ENCODE measurements at regions not wholly inside any gene's neighbourhood (a gene's known extent, or its start where the extent isn't known, plus 50 kb on each side); places are given as distances from the start of the nearest gene placed in this dataset.

DNA sequence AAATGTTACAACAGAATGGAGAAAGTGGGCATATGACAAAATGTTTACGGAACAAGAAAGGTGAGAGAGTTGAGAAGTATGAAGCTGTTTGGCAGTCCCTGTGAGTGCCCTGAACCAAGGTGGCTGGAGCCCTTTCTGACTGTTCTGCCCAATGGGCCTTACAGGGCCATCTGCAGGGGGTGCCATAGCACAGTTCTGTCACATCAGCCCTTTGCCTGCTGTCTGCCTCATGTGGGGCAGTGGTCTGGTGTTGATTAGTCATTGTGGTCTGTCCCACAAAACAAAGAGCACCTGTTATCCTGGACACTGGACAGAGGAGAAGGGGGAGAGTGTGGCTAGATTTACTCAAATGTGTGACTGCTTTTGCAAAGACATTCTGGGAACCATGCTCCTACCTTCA is 51.5 kb upstream of the OSBPL3 start:
- Histone ChIP-seq H3K79me2 (ENCODE audit: control insufficient read depth, insufficient read depth, low read length) (no peaks in the 10 kb centered on the region), H3K27me3 (replicated peaks in 1 of 4; ENCODE audit: control extremely low read depth in 1 of 4, control insufficient read depth in 3 of 4, insufficient read depth in 4 of 4, low read length in 3 of 4) (peaks cover 0 to 5% (median 0%) of the 10 kb centered on the region in 4 experiments), H3K36me3 (replicated peaks in 1 of 2; ENCODE audit: control extremely low read depth in 1 of 2, control insufficient read depth in 1 of 2, extremely low read depth in 1 of 2, insufficient read depth in 2 of 2, low read length in 1 of 2) (no peaks in the 10 kb centered on the region), H3K4me3 (ENCODE audit: control extremely low read depth in 1 of 5, extremely low read depth in 1 of 5, insufficient read depth in 1 of 5, low read depth in 2 of 5, low read length in 4 of 5) (no peak overlapping the region), H3K4me2 (replicated peaks; ENCODE audit: low read depth, low read length, poor library complexity, severe bottlenecking) (no peak overlapping the region), H3K27ac (ENCODE audit: low read length in 2 of 2) (no peak overlapping the region), H2AFZ (ENCODE audit: insufficient read depth, low read depth, low read length, poor library complexity, severe bottlenecking) (no peak overlapping the region), H3K9ac (ENCODE audit: low read length) (no peak overlapping the region), H3K9me3 (ENCODE audit: control extremely low read depth in 1 of 3, control insufficient read depth in 2 of 3, insufficient read depth in 1 of 3, low read length in 2 of 3) (peaks cover 0 to 12% (median 3%) of the 10 kb centered on the region in 3 donors), H4K20me1 (ENCODE audit: control insufficient read depth, insufficient read depth, low read length, poor library complexity, severe bottlenecking) (no peaks in the 10 kb centered on the region), H3K4me1 (ENCODE audit: control insufficient read depth in 2 of 2, insufficient read depth in 2 of 2, low read length in 2 of 2) (no peaks in the 10 kb centered on the region)
- peaks cover 13% of the 10 kb centered on the region for H3K27me3 Mint-ChIP-seq
- DNase-seq = no peak
- 83% methylated on average over 1 of the region's 1 CpG for WGBS (ENCODE audit: insufficient coverage)
- no peak overlapping the region for H3K4me3 Mint-ChIP-seq
- peaks cover 3% of the 10 kb centered on the region for H3K9me3 Mint-ChIP-seq (ENCODE audit: insufficient read depth)
- POLR2A ChIA-PET = no interaction called here
- TF ChIP-seq, protein P1, sequence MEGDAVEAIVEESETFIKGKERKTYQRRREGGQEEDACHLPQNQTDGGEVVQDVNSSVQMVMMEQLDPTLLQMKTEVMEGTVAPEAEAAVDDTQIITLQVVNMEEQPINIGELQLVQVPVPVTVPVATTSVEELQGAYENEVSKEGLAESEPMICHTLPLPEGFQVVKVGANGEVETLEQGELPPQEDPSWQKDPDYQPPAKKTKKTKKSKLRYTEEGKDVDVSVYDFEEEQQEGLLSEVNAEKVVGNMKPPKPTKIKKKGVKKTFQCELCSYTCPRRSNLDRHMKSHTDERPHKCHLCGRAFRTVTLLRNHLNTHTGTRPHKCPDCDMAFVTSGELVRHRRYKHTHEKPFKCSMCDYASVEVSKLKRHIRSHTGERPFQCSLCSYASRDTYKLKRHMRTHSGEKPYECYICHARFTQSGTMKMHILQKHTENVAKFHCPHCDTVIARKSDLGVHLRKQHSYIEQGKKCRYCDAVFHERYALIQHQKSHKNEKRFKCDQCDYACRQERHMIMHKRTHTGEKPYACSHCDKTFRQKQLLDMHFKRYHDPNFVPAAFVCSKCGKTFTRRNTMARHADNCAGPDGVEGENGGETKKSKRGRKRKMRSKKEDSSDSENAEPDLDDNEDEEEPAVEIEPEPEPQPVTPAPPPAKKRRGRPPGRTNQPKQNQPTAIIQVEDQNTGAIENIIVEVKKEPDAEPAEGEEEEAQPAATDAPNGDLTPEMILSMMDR (IDR thresholded peaks at IDR 0.05) = no peak
- no peak for TF ChIP-seq EZH2 (IDR thresholded peaks at IDR 0.05; ENCODE audit: borderline replicate concordance, insufficient read depth, low read depth, low read length, poor library complexity, severe bottlenecking)
- peaks cover 7% of the 10 kb centered on the region for H3K4me1 Mint-ChIP-seq
- no peak overlapping the region for H3K27ac Mint-ChIP-seq
- no peak for ATAC-seq (ENCODE audit: low read depth)
- CTCF ChIA-PET = interaction anchor here (0.7 to 1.8 kb wide), 4 partner anchors 14 to 219 kb away, joined by 3 to 6 read pairs (median 3); no protein-coding TSS in a partner anchor
- intact Hi-C loops (cut with micrococcal nuclease) = no loop called here

DNA sequence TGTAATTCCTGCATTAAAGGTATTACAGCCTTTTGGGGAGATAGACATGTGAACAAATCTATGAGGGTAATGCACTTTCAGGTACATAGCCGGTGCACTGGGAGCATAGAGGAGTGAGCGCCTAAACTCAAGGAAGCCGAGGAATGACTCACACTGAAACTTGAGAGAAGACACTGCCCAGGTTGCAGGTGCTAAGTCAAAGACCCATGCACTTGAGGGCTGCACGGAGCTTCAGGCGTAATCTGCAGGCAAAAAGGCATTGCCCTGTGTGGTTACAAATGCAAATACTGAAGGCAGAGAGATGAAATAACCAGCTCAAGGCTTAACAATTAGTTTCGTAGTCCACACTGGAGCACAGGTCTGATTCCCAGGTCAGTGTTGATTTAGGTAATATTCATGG is 51.0 kb upstream of the OSBPL3 start:
- no peaks in the 10 kb centered on the region for H3K36me3 ChIP-seq (replicated peaks in 1 of 2; ENCODE audit: control extremely low read depth in 1 of 2, control insufficient read depth in 1 of 2, extremely low read depth in 1 of 2, insufficient read depth in 2 of 2, low read length in 1 of 2)
- Mint-ChIP-seq H3K9me3 (ENCODE audit: insufficient read depth) (peaks cover 1% of the 10 kb centered on the region), H3K27ac (no peak overlapping the region), H3K27me3 (peaks cover 14% of the 10 kb centered on the region), H3K4me3 (no peak overlapping the region), H3K4me1 (peaks cover 7% of the 10 kb centered on the region)
- H3K9me3 ChIP-seq (ENCODE audit: control extremely low read depth in 1 of 3, control insufficient read depth in 2 of 3, insufficient read depth in 1 of 3, low read length in 2 of 3) = peaks cover 0 to 8% (median 3%) of the 10 kb centered on the region in 3 donors
- H2AFZ ChIP-seq (ENCODE audit: insufficient read depth, low read depth, low read length, poor library complexity, severe bottlenecking) = no peak overlapping the region
- CTCF ChIA-PET = interaction anchor here (0.7 to 1.8 kb wide), 4 partner anchors 14 to 219 kb away, joined by 3 to 6 read pairs (median 3); no protein-coding TSS in a partner anchor
- DNase-seq (no peak), ATAC-seq (ENCODE audit: low read depth) (peak; percentile 43)
- peaks cover 0 to 5% (median 0%) of the 10 kb centered on the region in 4 experiments for H3K27me3 ChIP-seq (replicated peaks in 1 of 4; ENCODE audit: control extremely low read depth in 1 of 4, control insufficient read depth in 3 of 4, insufficient read depth in 4 of 4, low read length in 3 of 4)
- no peak overlapping the region for H3K4me3 ChIP-seq (ENCODE audit: control extremely low read depth in 1 of 5, extremely low read depth in 1 of 5, insufficient read depth in 1 of 5, low read depth in 2 of 5, low read length in 4 of 5)
- H3K4me2 ChIP-seq (replicated peaks; ENCODE audit: low read depth, low read length, poor library complexity, severe bottlenecking) = no peak overlapping the region
- H4K20me1 ChIP-seq (ENCODE audit: control insufficient read depth, insufficient read depth, low read length, poor library complexity, severe bottlenecking) = no peaks in the 10 kb centered on the region
- WGBS (ENCODE audit: insufficient coverage) = 61% methylated on average over 6 of the region's 6 CpGs
- H3K4me1 ChIP-seq (ENCODE audit: control insufficient read depth in 2 of 2, insufficient read depth in 2 of 2, low read length in 2 of 2) = no peaks in the 10 kb centered on the region
- no peak for TF ChIP-seq EZH2 (IDR thresholded peaks at IDR 0.05; ENCODE audit: borderline replicate concordance, insufficient read depth, low read depth, low read length, poor library complexity, severe bottlenecking)
- TF ChIP-seq, protein P1 (IDR thresholded peaks at IDR 0.05) = no peak
- H3K79me2 ChIP-seq (ENCODE audit: control insufficient read depth, insufficient read depth, low read length) = no peaks in the 10 kb centered on the region
- intact Hi-C loops (cut with micrococcal nuclease) = no loop called here
- POLR2A ChIA-PET = no interaction called here
- H3K9ac ChIP-seq (ENCODE audit: low read length) = no peak overlapping the region
- no peak overlapping the region for H3K27ac ChIP-seq (ENCODE audit: low read length in 2 of 2)

All from B cell (primary cell).